Fibroblast of pulmonary artery (primary cell): ENCODE measurements at regions not wholly inside any gene's neighbourhood (a gene's known extent, or its start where the extent isn't known, plus 50 kb on each side); places are given as distances from the start of the nearest gene placed in this dataset.

Experiments
- DNase-seq: peaks from one replicate; pipeline ENCODE4 v3.0.0-alpha.2; 2010; ENCODE audit warnings: low read depth
- H3K4me3 ChIP-seq: replicated peaks from 2 replicates; pipeline ENCODE4 v1.5.1; 2011; ENCODE audit warnings: low read depth, mild to moderate bottlenecking, control low read depth, low read length, moderate library complexity
- TF ChIP-seq, protein P1 (sequence below): IDR thresholded peaks from 2 replicates; pipeline ENCODE4 v1.5.1; 2011; ENCODE audit warnings: mild to moderate bottlenecking, control low read depth, low read length, inconsistent platforms; ENCODE audit errors: missing control alignments

DNA sequence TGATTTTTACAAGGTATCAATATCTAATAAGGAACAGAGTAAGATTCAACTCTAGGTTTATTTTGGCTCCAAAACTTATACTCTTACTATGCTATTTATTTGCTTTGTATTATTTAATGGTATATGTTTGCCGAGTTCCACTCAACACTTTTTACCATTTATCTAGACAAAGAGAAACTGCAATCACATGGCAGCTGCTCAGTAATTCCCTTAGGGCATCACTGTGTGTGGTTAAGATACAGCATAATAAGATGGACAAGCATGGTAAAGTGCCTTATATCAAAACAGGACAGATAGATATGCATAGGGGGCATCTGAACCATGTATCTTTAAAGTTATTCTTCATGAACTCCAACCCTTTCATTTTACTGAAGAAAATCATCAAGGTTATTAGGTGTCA, 483.0 kb upstream of the ID4 start:
- H3K4me3 ChIP-seq, result no peak overlapping the region
- no peak for DNase-seq
- TF ChIP-seq, protein P1, sequence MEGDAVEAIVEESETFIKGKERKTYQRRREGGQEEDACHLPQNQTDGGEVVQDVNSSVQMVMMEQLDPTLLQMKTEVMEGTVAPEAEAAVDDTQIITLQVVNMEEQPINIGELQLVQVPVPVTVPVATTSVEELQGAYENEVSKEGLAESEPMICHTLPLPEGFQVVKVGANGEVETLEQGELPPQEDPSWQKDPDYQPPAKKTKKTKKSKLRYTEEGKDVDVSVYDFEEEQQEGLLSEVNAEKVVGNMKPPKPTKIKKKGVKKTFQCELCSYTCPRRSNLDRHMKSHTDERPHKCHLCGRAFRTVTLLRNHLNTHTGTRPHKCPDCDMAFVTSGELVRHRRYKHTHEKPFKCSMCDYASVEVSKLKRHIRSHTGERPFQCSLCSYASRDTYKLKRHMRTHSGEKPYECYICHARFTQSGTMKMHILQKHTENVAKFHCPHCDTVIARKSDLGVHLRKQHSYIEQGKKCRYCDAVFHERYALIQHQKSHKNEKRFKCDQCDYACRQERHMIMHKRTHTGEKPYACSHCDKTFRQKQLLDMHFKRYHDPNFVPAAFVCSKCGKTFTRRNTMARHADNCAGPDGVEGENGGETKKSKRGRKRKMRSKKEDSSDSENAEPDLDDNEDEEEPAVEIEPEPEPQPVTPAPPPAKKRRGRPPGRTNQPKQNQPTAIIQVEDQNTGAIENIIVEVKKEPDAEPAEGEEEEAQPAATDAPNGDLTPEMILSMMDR, result no peak

DNA sequence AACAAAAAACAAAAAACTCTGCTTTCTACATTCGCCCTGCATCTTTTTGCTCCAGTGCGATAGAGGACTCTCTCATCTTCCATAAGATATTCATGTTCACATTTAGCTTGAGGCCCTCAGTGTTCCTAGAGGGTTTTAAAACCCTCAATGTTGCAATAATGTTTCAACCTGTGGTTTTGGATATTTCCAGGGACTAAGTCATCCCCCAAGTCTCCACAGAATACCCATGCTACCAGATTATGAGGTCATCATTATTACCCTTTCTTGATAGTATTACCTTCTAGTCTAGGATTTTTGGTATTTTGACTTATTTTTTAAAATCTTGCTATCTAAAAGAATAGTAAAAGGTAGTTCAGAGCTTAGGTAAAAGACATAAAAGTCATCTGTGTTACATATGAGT, 480.5 kb upstream of the ID4 start:
- no peak for DNase-seq
- no peak overlapping the region for H3K4me3 ChIP-seq
- TF ChIP-seq, protein P1, result no peak

DNA sequence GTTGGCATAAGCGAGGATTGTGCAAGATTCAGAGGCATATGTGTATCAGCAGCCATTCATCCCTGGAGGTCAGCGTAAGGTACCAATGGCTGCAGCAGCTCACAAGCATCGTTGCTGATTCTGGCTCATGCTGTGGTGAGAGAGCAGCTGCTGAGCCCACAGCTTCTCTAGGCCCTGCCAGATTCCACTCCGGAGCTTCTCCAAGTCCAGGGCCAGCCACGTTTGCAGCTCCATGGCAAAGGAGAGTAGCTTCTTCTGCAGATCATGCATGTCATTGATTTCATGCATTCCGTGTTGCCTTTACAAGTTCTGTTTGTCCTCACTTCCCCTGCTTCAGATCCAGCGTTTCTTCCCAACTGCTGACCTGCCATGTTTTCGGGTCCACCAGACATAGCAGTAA, 474.8 kb upstream of the ID4 start:
- no peak overlapping the region for H3K4me3 ChIP-seq
- TF ChIP-seq, protein P1, result no peak
- no peak for DNase-seq

DNA sequence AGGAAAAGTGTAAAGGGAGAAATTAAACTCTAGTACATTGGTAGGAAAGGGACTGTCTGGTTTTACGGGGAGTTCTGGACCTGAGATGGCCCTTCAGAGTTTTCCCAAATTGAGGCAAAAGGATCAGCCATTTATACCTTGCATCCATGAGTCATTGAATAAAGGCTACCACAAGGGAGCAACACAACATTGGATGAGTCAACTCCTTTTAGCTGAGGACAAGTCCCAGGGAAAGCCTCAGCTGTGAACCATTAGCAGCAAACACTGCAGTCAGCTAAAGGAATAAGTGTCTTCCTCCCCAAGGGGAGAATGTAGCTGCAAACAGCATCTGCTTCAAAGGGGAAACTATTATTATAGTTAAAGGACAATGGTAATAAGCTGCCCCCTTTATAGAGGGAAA, 468.7 kb upstream of the ID4 start:
- DNase-seq, result peak; percentile 63
- TF ChIP-seq, protein P1, result peak; percentile 15

DNA sequence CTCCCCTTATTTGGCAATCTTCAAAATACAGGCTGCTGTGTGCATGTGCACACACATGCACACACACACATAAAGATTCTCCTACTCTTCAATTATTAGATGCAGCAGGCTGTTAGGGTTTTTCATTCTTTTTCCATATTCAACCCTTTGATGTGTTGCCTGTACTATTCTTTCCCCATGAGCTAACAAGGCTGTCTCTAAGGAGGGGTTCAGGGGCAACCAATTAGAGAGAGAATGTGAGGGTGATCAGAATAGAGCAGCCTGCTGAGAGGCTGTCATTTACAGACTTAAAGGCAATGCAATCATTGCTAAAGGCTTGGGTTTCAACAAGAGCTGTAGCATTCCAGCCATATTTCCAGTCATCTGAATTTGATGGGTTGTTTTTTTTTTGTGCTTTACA, 467.4 kb upstream of the ID4 start:
- H3K4me3 ChIP-seq, result no peak overlapping the region
- peak; percentile 8 for DNase-seq
- TF ChIP-seq, protein P1, result no peak

More for the DNA sequence above, 468.7 kb upstream of the ID4 start:
- H3K4me3 ChIP-seq, result no peak overlapping the region

DNA sequence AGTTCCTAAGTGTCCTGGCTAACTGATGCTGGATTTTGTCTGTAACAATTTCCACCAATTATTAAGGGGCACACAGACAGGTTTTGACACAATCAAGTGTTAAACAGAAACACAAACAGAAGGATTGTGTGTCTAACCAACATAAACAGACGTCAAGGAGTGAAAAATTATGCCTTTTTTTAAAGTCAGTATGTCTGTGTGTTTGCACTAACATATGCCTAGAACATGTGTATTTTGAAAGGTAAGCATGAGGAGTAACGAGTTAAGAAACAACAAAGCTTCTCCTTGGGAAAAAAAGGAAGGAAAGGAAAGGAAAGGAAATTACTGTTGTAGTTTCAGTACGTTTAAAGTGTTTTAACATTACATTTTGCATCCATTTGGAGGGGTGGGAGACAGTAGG, 466.3 kb upstream of the ID4 start:
- no peak overlapping the region for H3K4me3 ChIP-seq
- DNase-seq, result no peak
- TF ChIP-seq, protein P1, result no peak

DNA sequence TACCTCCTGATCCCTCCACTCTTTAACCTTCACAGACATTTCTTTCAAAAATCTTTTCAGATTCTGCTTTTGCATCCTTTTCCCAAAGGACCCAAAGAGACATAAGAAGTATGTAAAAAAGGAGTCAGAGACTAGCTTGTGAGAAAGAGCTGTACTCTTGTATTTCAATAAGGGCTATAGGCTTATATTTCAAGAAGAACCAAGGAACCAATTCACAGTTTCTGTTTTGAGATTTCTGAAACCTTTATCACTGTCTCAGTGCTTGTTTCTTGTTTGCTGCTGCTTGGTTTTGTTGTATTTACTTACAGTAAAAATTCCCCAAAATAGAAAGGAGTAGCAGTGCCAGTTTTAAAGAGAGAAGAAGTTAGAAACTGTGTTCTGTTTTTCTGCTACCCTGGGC, 461.6 kb upstream of the ID4 start:
- DNase-seq, result no peak
- no peak overlapping the region for H3K4me3 ChIP-seq
- TF ChIP-seq, protein P1, result no peak
